ENCODE measurements at regions not wholly inside any gene's neighbourhood (a gene's known extent, or its start where the extent isn't known, plus 50 kb on each side); places are given as distances from the start of the nearest gene placed in this dataset.

DNA sequence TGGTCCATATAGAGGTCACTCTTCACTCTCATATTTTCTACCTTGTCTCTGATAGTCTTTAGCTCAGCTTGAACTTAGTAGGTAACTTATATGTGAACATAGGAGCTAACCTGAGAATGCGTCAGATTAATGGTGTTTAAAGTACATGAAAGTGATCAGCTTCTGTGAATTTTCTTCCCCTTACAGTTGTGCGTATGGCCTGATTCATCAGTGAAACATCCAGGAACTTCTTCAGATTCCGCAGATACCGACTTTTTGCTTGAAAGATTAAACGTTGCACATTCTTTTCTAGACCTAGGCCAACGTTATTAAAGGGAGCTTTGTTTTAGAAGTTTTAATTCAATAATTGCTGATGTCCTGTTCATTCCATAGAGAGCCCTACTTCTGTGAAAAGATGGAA lies 1945.1 kb upstream of the SEL1L start:
- TF ChIP-seq, protein P1, sequence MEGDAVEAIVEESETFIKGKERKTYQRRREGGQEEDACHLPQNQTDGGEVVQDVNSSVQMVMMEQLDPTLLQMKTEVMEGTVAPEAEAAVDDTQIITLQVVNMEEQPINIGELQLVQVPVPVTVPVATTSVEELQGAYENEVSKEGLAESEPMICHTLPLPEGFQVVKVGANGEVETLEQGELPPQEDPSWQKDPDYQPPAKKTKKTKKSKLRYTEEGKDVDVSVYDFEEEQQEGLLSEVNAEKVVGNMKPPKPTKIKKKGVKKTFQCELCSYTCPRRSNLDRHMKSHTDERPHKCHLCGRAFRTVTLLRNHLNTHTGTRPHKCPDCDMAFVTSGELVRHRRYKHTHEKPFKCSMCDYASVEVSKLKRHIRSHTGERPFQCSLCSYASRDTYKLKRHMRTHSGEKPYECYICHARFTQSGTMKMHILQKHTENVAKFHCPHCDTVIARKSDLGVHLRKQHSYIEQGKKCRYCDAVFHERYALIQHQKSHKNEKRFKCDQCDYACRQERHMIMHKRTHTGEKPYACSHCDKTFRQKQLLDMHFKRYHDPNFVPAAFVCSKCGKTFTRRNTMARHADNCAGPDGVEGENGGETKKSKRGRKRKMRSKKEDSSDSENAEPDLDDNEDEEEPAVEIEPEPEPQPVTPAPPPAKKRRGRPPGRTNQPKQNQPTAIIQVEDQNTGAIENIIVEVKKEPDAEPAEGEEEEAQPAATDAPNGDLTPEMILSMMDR (IDR thresholded peaks at IDR 0.05; ENCODE audit: extremely low read depth, insufficient read depth, missing control alignments) = no peak
- no peak for DNase-seq (ENCODE audit: low spot score)
- in situ Hi-C loops (cut with MboI; ENCODE audit: low pct_unique_long_range_greater_than_20kb, low sequenced_read_pairs, unreplicated experiment) = no loop called here

DNA sequence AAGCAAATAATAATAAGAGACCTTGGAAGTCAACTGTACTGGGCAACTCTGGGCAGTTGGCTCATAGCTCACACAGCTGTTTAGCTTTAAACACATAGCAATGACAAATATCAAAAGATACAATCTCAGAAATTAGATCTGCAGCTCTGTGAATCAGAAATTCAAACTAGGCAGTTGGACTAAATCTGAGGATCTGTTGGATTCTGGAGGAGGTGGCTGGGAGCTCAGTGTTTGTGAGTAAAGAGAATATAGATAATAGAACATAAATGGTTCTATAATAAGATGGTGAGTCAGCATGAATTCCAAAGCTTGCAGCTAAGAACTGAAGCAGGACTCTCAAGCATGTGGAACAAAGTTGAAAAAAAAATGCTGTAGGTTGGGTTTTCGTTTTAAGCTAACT lies 1949.4 kb upstream of the SEL1L start:
- TF ChIP-seq, protein P1 (IDR thresholded peaks at IDR 0.05; ENCODE audit: extremely low read depth, insufficient read depth, missing control alignments) = no peak
- DNase-seq (ENCODE audit: low spot score) = no peak
- in situ Hi-C loops (cut with MboI; ENCODE audit: low pct_unique_long_range_greater_than_20kb, low sequenced_read_pairs, unreplicated experiment) = no loop called here

DNA sequence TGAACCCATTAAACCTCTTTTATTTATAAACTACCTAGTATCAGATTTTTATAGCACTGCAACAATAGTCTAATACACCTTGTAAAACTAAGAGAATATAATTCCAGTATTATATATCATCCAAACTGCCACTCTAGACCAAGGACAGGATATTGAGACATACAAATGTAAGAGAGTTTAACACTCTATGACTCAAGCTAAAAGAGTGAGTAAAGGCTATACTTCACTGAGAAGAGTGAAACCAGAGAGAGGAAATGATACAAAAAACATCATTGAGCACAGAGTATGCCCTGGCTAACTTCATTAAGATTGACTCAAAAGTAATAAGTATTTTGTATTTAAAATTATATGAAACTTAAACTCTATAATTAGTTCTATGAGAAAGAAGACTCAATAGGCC lies 1951.9 kb upstream of the SEL1L start:
- no peak for DNase-seq (ENCODE audit: low spot score)
- in situ Hi-C loops (cut with MboI; ENCODE audit: low pct_unique_long_range_greater_than_20kb, low sequenced_read_pairs, unreplicated experiment) = no loop called here
- TF ChIP-seq, protein P1 (IDR thresholded peaks at IDR 0.05; ENCODE audit: extremely low read depth, insufficient read depth, missing control alignments) = no peak

DNA sequence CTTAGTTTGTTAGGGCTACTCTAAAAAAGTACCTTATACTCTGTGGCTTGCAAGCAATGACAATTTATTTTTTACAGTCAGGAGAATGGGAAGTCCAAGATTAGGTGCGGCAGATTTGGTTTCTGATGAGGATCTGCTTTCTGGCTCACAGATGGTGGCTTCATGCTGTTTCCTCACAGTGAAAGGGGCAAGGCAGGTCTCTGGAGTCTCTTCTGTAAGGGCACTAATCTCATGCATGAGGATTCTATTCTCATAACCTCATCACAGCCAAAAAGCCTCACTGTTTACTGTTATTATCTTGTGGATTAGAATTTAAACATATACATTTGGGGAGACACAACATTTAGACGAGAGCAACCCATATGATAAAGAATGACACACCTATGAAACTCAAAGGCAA lies 1957.4 kb upstream of the SEL1L start:
- no peak for DNase-seq (ENCODE audit: low spot score)
- TF ChIP-seq, protein P1 (IDR thresholded peaks at IDR 0.05; ENCODE audit: extremely low read depth, insufficient read depth, missing control alignments) = no peak
- in situ Hi-C loops (cut with MboI; ENCODE audit: low pct_unique_long_range_greater_than_20kb, low sequenced_read_pairs, unreplicated experiment) = no loop called here

GRCh38 chr14:83520837-83521236 lies 1987.2 kb upstream of the SEL1L start:
- DNase-seq (ENCODE audit: low spot score) = no peak
- in situ Hi-C loops (cut with MboI; ENCODE audit: low pct_unique_long_range_greater_than_20kb, low sequenced_read_pairs, unreplicated experiment) = no loop called here
- TF ChIP-seq, protein P1 (IDR thresholded peaks at IDR 0.05; ENCODE audit: extremely low read depth, insufficient read depth, missing control alignments) = no peak

DNA sequence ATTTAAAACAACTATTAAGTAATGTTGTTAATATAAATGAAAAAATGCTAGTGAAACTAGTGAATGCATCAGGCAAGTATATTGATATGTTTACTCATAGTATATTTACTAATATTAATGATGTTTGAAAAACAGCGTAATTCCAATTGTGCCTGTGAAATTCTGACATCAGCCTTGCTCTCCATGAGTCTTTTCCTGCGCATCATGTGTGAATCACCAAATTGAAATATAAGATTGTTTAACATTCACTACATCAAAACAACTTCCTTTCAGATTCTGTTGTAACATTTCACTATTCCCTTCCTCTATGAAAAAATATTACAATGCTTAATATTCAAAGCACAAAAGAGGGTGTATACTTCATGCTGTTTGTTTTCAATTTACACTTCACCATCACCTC lies 1995.9 kb upstream of the SEL1L start:
- DNase-seq (ENCODE audit: low spot score) = no peak
- TF ChIP-seq, protein P1 (IDR thresholded peaks at IDR 0.05; ENCODE audit: extremely low read depth, insufficient read depth, missing control alignments) = no peak
- in situ Hi-C loops (cut with MboI; ENCODE audit: low pct_unique_long_range_greater_than_20kb, low sequenced_read_pairs, unreplicated experiment) = no loop called here

DNA sequence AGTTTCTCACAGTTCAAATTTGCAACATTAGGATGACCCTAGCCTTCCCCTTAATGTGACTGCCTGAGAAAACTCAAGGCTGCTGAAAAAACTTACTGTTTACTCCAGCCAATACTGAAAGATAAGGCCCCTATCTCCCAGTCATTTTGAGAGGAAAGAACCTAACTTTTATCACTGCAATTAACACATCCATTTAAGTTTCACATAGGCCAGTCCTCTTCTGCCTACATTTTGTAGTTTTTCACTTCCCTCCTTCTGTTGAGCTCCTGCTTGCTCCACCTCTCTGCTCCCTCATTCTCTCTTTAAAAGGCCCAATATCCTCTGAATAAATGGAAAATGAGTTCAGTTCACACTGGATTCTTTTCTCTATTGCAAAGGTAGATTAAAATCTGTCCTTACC lies 1996.2 kb upstream of the FLRT2 start:
- TF ChIP-seq, protein P1 (IDR thresholded peaks at IDR 0.05; ENCODE audit: extremely low read depth, insufficient read depth, missing control alignments) = no peak
- in situ Hi-C loops (cut with MboI; ENCODE audit: low pct_unique_long_range_greater_than_20kb, low sequenced_read_pairs, unreplicated experiment) = no loop called here

More for the DNA sequence above, 1996.2 kb upstream of the FLRT2 start:
- no peak for DNase-seq (ENCODE audit: low spot score)
